ENCODE measurements at regions not wholly inside any gene's neighbourhood (a gene's known extent, or its start where the extent isn't known, plus 50 kb on each side); places are given as distances from the start of the nearest gene placed in this dataset.
"Not testable (repeated sequence)": the region's sequence is repeated elsewhere in the genome, so short reads cannot be mapped to it uniquely, and the experiment has no call there.

- Histone ChIP-seq H3K36me3 (no peaks in the 10 kb centered on the region), H3K4me1 (no peaks in the 10 kb centered on the region), H3K27me3 (no peaks in the 10 kb centered on the region), H3K4me3 (ENCODE audit: low read depth, low read length) (no peak overlapping the region), H3K9me3 (no peaks in the 10 kb centered on the region)
- no peak for DNase-seq
- TF ChIP-seq CTCF (IDR thresholded peaks at IDR 0.05; ENCODE audit: low read depth, low read length): no peak
These were observed 1449.4 kb downstream of the CDH11 start for GRCh38 chr16:63672493-63672892.

- DNase-seq: no peak
- Histone ChIP-seq H3K9me3 (no peaks in the 10 kb centered on the region), H3K4me1 (no peaks in the 10 kb centered on the region), H3K36me3 (no peaks in the 10 kb centered on the region), H3K4me3 (ENCODE audit: low read depth, low read length) (no peak overlapping the region), H3K27me3 (no peaks in the 10 kb centered on the region)
- TF ChIP-seq CTCF (IDR thresholded peaks at IDR 0.05; ENCODE audit: low read depth, low read length): no peak
These were observed 1458.7 kb downstream of the CDH11 start for GRCh38 chr16:63663155-63663554.

- DNase-seq: no peak
- Histone ChIP-seq H3K27me3 (no peaks in the 10 kb centered on the region), H3K4me1 (no peaks in the 10 kb centered on the region), H3K9me3 (no peaks in the 10 kb centered on the region), H3K36me3 (no peaks in the 10 kb centered on the region), H3K4me3 (ENCODE audit: low read depth, low read length) (no peak overlapping the region)
- TF ChIP-seq CTCF (IDR thresholded peaks at IDR 0.05; ENCODE audit: low read depth, low read length): no peak
These were observed 1466.0 kb downstream of the CDH11 start for GRCh38 chr16:63655846-63656245.

- DNase-seq: no peak
- Histone ChIP-seq H3K4me1 (no peaks in the 10 kb centered on the region), H3K4me3 (ENCODE audit: low read depth, low read length) (no peak overlapping the region), H3K9me3 (no peaks in the 10 kb centered on the region), H3K36me3 (no peaks in the 10 kb centered on the region), H3K27me3 (no peaks in the 10 kb centered on the region)
- no peak for TF ChIP-seq CTCF (IDR thresholded peaks at IDR 0.05; ENCODE audit: low read depth, low read length)
These were observed 1468.6 kb downstream of the CDH11 start for GRCh38 chr16:63653044-63653839.

- no peak for TF ChIP-seq CTCF (IDR thresholded peaks at IDR 0.05; ENCODE audit: low read depth, low read length)
- Histone ChIP-seq H3K4me1 (no peaks in the 10 kb centered on the region), H3K27me3 (no peaks in the 10 kb centered on the region), H3K9me3 (no peaks in the 10 kb centered on the region), H3K4me3 (ENCODE audit: low read depth, low read length) (no peak overlapping the region), H3K36me3 (no peaks in the 10 kb centered on the region)
- no peak for DNase-seq
These were observed 1469.8 kb downstream of the CDH11 start for GRCh38 chr16:63652091-63652490.

GRCh38 chr16:63650550-63650949 lies 1471.3 kb downstream of the CDH11 start:
- Histone ChIP-seq H3K27me3 (no peaks in the 10 kb centered on the region), H3K36me3 (no peaks in the 10 kb centered on the region), H3K4me1 (no peaks in the 10 kb centered on the region), H3K4me3 (ENCODE audit: low read depth, low read length) (no peak overlapping the region), H3K9me3 (no peaks in the 10 kb centered on the region)
- TF ChIP-seq CTCF (IDR thresholded peaks at IDR 0.05; ENCODE audit: low read depth, low read length): no peak
- DNase-seq: no peak

GRCh38 chr16:63633706-63634445 lies 1488.0 kb downstream of the CDH11 start:
- not testable (repeated sequence) for H3K4me3 ChIP-seq (ENCODE audit: low read depth, low read length); H3K36me3 ChIP-seq; H3K4me1 ChIP-seq; H3K9me3 ChIP-seq; DNase-seq; H3K27me3 ChIP-seq
